ENCODE measurements at regions not wholly inside any gene's neighbourhood (a gene's known extent, or its start where the extent isn't known, plus 50 kb on each side); places are given as distances from the start of the nearest gene placed in this dataset.

DNA sequence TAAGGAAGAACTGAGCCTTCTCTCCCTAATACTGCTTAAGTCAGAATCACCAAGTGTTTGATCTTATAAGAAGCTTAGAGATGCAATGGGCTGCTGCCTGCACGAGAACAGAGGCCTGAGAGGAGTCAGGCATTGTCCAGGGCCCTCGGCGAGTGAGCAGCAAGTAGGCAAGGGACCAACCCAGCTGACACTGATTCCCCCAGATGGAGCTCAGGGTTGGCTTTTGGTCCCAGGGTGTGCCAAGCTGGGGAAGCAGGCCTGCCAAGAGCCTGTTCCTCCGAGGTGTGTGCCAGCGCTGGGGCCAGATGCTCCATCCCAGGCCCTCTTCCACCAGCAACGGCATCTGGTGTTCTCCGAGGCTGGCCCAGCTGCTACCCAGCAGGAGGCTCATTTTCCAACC lies 222.0 kb upstream of the ZMIZ1 start:
- no peak overlapping the region for H3K4me3 ChIP-seq (ENCODE audit: insufficient read length, low read depth)

DNA sequence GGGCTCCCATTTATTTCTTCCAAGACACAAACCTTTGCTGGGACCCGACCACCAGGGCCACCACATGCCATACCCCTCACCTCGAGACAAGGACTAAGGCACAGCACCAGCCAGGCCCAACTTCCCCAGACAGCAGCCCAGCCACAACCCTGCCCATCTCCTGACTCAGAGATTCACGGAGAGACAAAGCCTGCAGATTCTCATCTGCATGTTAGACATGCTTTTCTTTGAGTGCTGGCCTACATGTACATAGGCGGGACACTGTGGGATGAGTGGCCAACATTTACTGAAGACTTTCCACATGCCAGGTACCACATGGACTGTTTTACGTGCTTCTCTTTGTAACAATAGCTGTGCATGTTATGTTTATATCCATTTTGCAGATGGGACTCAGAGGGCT lies 221.3 kb upstream of the ZMIZ1 start:
- H3K36me3 ChIP-seq (ENCODE audit: insufficient read depth, insufficient read length, low read length) = no peaks in the 10 kb centered on the region
- no peaks in the 10 kb centered on the region; the same call in 1 of the 2 replicates for H3K9me3 ChIP-seq (ENCODE audit: insufficient read depth, low read length)
- no peak overlapping the region for H3K4me3 ChIP-seq (ENCODE audit: insufficient read length, low read depth)
- no peaks in the 10 kb centered on the region for H3K27me3 ChIP-seq (ENCODE audit: insufficient read depth, insufficient read length)
- DNase-seq (ENCODE audit: low read depth, low spot score) = no peak
- peaks cover 5% of the 10 kb centered on the region for H3K4me1 ChIP-seq (ENCODE audit: insufficient read depth, insufficient read length)
- TF ChIP-seq YY1 (IDR thresholded peaks at IDR 0.05; ENCODE audit: insufficient read depth, insufficient read length) (no peak), ZNF274 (IDR thresholded peaks at IDR 0.05; ENCODE audit: low read depth, low read length) (no peak), SUZ12 (IDR thresholded peaks at IDR 0.05; ENCODE audit: extremely low read depth, insufficient read depth, insufficient read length) (no peak)
- H3K9ac ChIP-seq (ENCODE audit: insufficient read length, low read depth) = no peak overlapping the region

More for the DNA sequence above, 222.0 kb upstream of the ZMIZ1 start:
- Histone ChIP-seq H3K27me3 (ENCODE audit: insufficient read depth, insufficient read length) (no peaks in the 10 kb centered on the region), H3K36me3 (ENCODE audit: insufficient read depth, insufficient read length, low read length) (no peaks in the 10 kb centered on the region), H3K9me3 (ENCODE audit: insufficient read depth, low read length) (peaks cover 2% of the 10 kb centered on the region; the same call in 1 of the 2 replicates), H3K9ac (ENCODE audit: insufficient read length, low read depth) (no peak overlapping the region), H3K4me1 (ENCODE audit: insufficient read depth, insufficient read length) (peaks cover 2% of the 10 kb centered on the region)
- TF ChIP-seq ZNF274 (IDR thresholded peaks at IDR 0.05; ENCODE audit: low read depth, low read length) (no peak), YY1 (IDR thresholded peaks at IDR 0.05; ENCODE audit: insufficient read depth, insufficient read length) (no peak), SUZ12 (IDR thresholded peaks at IDR 0.05; ENCODE audit: extremely low read depth, insufficient read depth, insufficient read length) (no peak)
- no peak for DNase-seq (ENCODE audit: low read depth, low spot score)

DNA sequence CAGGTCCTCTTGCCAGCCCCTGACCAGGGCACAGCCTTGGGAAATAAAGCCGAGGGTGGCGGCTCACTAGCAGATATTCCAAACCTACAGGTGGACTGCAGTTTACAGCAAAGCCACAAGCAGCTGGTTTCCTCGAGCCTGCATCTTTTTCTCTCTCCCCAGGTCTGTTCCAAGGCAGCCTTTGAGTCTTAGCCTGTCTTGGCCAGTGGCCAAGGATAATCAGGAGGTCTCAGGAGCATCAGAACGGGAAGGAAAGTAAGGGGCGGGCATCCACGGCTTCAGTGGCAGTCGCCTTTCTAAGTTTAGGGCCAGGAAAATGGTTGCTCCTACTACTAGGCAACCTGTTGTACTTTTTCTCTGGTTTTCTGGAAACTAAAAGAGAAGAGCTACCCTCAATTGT lies 219.7 kb upstream of the ZMIZ1 start:
- Histone ChIP-seq H3K9me3 (ENCODE audit: insufficient read depth, low read length) (no peaks in the 10 kb centered on the region), H3K4me3 (ENCODE audit: insufficient read length, low read depth) (no peak overlapping the region), H3K27me3 (ENCODE audit: insufficient read depth, insufficient read length) (no peaks in the 10 kb centered on the region), H3K36me3 (ENCODE audit: insufficient read depth, insufficient read length, low read length) (no peaks in the 10 kb centered on the region), H3K4me1 (ENCODE audit: insufficient read depth, insufficient read length) (peaks cover 5% of the 10 kb centered on the region), H3K9ac (ENCODE audit: insufficient read length, low read depth) (no peak overlapping the region)
- DNase-seq (ENCODE audit: low read depth, low spot score) = no peak
- TF ChIP-seq SUZ12 (IDR thresholded peaks at IDR 0.05; ENCODE audit: extremely low read depth, insufficient read depth, insufficient read length) (no peak), YY1 (IDR thresholded peaks at IDR 0.05; ENCODE audit: insufficient read depth, insufficient read length) (no peak), ZNF274 (IDR thresholded peaks at IDR 0.05; ENCODE audit: low read depth, low read length) (no peak)

DNA sequence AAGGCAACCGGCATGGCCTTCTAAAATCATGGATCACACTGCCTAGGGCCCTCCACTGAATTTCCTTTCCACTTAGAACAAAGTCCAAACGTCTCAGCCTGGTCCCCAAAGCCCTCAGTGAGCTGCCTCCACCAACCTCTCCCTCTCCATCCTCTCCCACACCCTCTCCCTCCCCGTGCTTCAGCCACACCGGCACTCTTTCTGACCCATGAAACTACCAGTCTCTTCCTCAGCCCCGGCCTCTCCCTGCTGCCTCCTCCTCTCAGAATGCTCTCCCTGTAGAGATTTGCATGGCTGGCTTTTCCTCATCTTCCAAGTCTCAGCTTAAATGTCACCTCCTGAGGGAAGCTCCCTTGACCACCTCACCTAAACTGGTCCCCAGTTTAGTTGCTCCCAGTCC lies 219.0 kb upstream of the ZMIZ1 start:
- no peaks in the 10 kb centered on the region for H3K27me3 ChIP-seq (ENCODE audit: insufficient read depth, insufficient read length)
- TF ChIP-seq SUZ12 (IDR thresholded peaks at IDR 0.05; ENCODE audit: extremely low read depth, insufficient read depth, insufficient read length) (no peak), YY1 (IDR thresholded peaks at IDR 0.05; ENCODE audit: insufficient read depth, insufficient read length) (no peak), ZNF274 (IDR thresholded peaks at IDR 0.05; ENCODE audit: low read depth, low read length) (no peak)
- no peak overlapping the region for H3K9ac ChIP-seq (ENCODE audit: insufficient read length, low read depth)
- H3K4me1 ChIP-seq (ENCODE audit: insufficient read depth, insufficient read length) = peaks cover 5% of the 10 kb centered on the region
- no peak for DNase-seq (ENCODE audit: low read depth, low spot score)
- no peaks in the 10 kb centered on the region for H3K9me3 ChIP-seq (ENCODE audit: insufficient read depth, low read length)
- no peak overlapping the region for H3K4me3 ChIP-seq (ENCODE audit: insufficient read length, low read depth)
- H3K36me3 ChIP-seq (ENCODE audit: insufficient read depth, insufficient read length, low read length) = no peaks in the 10 kb centered on the region

DNA sequence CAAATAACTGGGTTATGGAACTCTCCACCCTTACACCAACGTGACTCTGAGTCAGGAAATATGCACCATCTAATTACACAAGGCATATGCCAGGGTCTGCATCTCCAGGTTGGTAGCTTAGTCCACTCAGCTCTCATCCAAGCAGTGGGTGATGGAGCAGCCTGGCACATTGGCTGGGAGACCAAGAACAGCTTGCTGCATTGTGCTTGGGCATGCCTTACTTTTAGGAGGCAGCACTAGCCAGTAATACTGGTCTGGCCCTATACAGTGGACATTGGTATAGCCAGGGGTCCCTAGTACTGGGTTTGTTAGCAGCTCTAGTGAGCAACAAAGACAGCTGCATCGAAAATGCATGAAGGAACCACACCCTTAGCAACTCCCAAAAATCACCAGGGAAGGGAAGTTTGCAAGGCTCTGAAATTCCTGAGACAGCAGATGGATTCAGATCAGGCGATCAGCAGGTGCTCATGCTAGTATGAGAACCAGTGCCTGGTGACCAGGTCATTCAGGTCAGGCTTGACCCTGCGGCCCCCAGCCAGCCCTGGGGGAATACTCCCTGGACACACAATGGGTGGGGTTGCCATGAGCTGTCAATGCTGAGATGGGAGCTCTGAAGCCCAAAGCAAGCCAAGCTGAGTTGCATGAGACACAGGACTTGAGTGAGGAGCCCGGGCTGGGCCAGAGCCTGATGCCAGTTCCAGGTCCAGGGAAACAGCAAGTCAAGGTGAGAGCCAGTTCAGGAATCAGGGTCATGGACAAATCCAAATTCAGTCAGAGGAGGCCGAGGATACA lies 217.9 kb upstream of the ZMIZ1 start:
- Histone ChIP-seq H3K9ac (ENCODE audit: insufficient read length, low read depth) (no peak overlapping the region), H3K4me1 (ENCODE audit: insufficient read depth, insufficient read length) (peaks cover 8% of the 10 kb centered on the region), H3K9me3 (ENCODE audit: insufficient read depth, low read length) (no peaks in the 10 kb centered on the region), H3K36me3 (ENCODE audit: insufficient read depth, insufficient read length, low read length) (no peaks in the 10 kb centered on the region), H3K4me3 (ENCODE audit: insufficient read length, low read depth) (no peak overlapping the region), H3K27me3 (ENCODE audit: insufficient read depth, insufficient read length) (no peaks in the 10 kb centered on the region)
- no peak for TF ChIP-seq ZNF274 (IDR thresholded peaks at IDR 0.05; ENCODE audit: low read depth, low read length)
- DNase-seq (ENCODE audit: low read depth, low spot score) = no peak

DNA sequence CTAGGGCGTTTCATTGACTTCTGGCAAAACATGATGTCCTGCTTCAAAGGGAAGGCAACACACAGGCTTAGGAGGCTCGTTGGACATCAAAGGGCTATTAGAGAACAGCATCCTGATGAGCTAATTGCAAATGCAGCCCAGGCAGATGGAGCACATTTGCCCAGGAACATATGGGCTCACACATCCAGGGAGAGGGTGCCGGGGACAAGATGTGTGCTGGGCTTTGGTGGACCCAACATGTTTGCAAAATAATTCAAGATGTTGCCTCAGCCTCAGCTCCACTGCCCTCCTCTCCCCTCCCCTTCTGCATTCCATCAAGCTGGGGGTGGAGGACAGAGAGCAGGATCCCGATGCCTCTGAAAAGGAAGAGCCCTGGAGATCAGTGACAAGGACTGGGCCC lies 217.1 kb upstream of the ZMIZ1 start:
- TF ChIP-seq SUZ12 (IDR thresholded peaks at IDR 0.05; ENCODE audit: extremely low read depth, insufficient read depth, insufficient read length) = no peak
- TF ChIP-seq YY1 (IDR thresholded peaks at IDR 0.05; ENCODE audit: insufficient read depth, insufficient read length) = no peak
- no peak for TF ChIP-seq ZNF274 (IDR thresholded peaks at IDR 0.05; ENCODE audit: low read depth, low read length)
- no peak for DNase-seq (ENCODE audit: low read depth, low spot score)

DNA sequence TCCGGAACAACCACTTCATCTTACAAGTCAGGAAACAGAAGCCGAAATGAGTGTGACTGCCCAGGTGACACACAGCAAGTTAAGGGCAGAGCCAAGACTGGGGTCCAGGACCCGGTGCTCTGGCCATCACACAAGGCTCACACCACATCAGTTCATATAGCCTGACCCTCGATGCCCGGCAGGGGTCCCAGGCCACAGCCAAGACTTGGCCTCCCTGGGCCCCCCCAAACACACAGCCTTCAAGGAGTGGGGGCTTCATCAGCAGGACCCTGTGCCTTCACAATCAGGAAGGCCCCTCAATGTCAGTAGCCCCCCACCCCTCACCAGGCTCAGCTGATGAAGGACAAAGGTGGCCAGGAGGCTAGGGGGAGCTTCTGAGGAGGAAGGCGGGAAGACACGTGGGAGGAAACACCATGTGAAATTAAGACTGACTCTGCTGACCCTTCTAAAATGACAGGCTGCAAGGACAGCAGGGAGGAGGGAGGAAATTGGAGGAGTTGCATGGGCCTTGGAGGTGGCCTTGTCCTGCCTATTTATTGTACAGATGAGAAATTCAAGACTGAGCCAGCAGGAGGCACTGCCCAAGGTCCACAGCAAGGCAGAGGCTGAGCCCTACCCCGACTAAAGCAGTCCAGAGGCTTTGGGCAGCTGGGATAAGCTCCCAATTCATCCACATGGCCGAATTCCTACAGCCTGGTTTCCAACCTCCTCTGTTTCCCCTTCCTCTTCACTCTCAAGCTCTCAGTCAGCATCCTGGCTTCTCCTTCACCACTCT lies 216.1 kb upstream of the ZMIZ1 start:
- no peak for DNase-seq (ENCODE audit: low read depth, low spot score)
- no peak for TF ChIP-seq ZNF274 (IDR thresholded peaks at IDR 0.05; ENCODE audit: low read depth, low read length)
- TF ChIP-seq YY1 (IDR thresholded peaks at IDR 0.05; ENCODE audit: insufficient read depth, insufficient read length) = no peak
- no peak for TF ChIP-seq SUZ12 (IDR thresholded peaks at IDR 0.05; ENCODE audit: extremely low read depth, insufficient read depth, insufficient read length)
- H3K27me3 ChIP-seq (ENCODE audit: insufficient read depth, insufficient read length) = no peaks in the 10 kb centered on the region

More for the DNA sequence above, 217.1 kb upstream of the ZMIZ1 start:
- H3K9me3 ChIP-seq (ENCODE audit: insufficient read depth, low read length) = no peaks in the 10 kb centered on the region
- H3K4me3 ChIP-seq (ENCODE audit: insufficient read length, low read depth) = no peak overlapping the region
- H3K27me3 ChIP-seq (ENCODE audit: insufficient read depth, insufficient read length) = no peaks in the 10 kb centered on the region
- no peak overlapping the region for H3K9ac ChIP-seq (ENCODE audit: insufficient read length, low read depth)
- no peaks in the 10 kb centered on the region for H3K36me3 ChIP-seq (ENCODE audit: insufficient read depth, insufficient read length, low read length)
- peaks cover 8% of the 10 kb centered on the region for H3K4me1 ChIP-seq (ENCODE audit: insufficient read depth, insufficient read length)

More for the DNA sequence above, 216.1 kb upstream of the ZMIZ1 start:
- H3K36me3 ChIP-seq (ENCODE audit: insufficient read depth, insufficient read length, low read length) = no peaks in the 10 kb centered on the region
- H3K4me1 ChIP-seq (ENCODE audit: insufficient read depth, insufficient read length) = peaks cover 8% of the 10 kb centered on the region
- H3K9ac ChIP-seq (ENCODE audit: insufficient read length, low read depth) = no peak overlapping the region
- no peak overlapping the region for H3K4me3 ChIP-seq (ENCODE audit: insufficient read length, low read depth)
- no peaks in the 10 kb centered on the region for H3K9me3 ChIP-seq (ENCODE audit: insufficient read depth, low read length)
